ENCODE measurements at regions not wholly inside any gene's neighbourhood (a gene's known extent, or its start where the extent isn't known, plus 50 kb on each side); places are given as distances from the start of the nearest gene placed in this dataset.

- TF ChIP-seq REST (IDR thresholded peaks at IDR 0.05; ENCODE audit: insufficient read depth in 1 of 2, low read depth in 2 of 2, low read length in 2 of 2), result no peak
- TF ChIP-seq POLR2AphosphoS5 (IDR thresholded peaks at IDR 0.05; ENCODE audit: low read depth, low read length), result no peak
- TF ChIP-seq SIN3A (IDR thresholded peaks at IDR 0.05; ENCODE audit: borderline replicate concordance, insufficient read depth, low read length), result no peak
- no peak for TF ChIP-seq TAF1 (IDR thresholded peaks at IDR 0.05; ENCODE audit: borderline replicate concordance, insufficient read depth, low read length)
These were observed 155.0 kb upstream of the SERP2 start for GRCh38 chr13:44218501-44219240.

Data from PFSK-1 (cell line).